ENCODE measurements at regions not wholly inside any gene's neighbourhood (a gene's known extent, or its start where the extent isn't known, plus 50 kb on each side); places are given as distances from the start of the nearest gene placed in this dataset.

DNA sequence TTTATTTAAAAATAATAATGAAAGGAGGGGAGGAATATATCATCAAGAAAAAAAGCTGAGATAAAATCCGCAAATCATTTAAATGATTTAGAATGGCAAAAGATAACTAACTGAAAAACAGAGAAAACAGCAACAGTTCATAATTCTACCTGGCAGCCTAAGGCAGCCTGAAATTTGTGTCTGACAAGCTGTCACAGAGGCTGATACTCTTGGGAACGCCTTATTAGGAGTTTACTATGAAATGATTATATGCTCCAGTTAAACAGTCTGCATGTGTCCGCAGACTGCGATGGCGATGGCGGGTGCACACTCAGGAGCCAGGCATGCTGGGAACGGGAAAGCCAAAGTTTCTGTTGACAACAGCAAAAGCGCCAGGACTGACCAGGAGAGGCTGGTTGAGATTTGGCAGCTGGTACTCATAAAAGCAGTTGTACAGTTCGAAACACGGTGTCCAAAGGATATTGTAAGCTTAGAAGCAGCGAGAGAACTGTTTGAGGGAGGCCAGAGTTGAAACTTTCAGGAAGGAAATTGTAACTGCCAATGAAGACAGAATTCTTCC, 172.9 kb upstream of the MPPED2 start:
- Histone ChIP-seq H3K27me3 (no peaks in the 10 kb centered on the region), H3K4me1 (no peaks in the 10 kb centered on the region), H3K27ac (no peak overlapping the region), H3K9me3 (peaks cover 0 to 24% (median 0%) of the 10 kb centered on the region in 4 donors), H3K36me3 (no peaks in the 10 kb centered on the region), H3K4me3 (no peak overlapping the region)
- DNase-seq (ENCODE audit: low spot score in 2 of 2): no peak
- 73 to 76% methylated on average over 11 of the region's 11 CpGs for WGBS, 2 donors
- TF ChIP-seq EP300 (IDR thresholded peaks at IDR 0.05) (no peak), POLR2A (IDR thresholded peaks at IDR 0.05) (no peak)
- TF ChIP-seq, protein P1, sequence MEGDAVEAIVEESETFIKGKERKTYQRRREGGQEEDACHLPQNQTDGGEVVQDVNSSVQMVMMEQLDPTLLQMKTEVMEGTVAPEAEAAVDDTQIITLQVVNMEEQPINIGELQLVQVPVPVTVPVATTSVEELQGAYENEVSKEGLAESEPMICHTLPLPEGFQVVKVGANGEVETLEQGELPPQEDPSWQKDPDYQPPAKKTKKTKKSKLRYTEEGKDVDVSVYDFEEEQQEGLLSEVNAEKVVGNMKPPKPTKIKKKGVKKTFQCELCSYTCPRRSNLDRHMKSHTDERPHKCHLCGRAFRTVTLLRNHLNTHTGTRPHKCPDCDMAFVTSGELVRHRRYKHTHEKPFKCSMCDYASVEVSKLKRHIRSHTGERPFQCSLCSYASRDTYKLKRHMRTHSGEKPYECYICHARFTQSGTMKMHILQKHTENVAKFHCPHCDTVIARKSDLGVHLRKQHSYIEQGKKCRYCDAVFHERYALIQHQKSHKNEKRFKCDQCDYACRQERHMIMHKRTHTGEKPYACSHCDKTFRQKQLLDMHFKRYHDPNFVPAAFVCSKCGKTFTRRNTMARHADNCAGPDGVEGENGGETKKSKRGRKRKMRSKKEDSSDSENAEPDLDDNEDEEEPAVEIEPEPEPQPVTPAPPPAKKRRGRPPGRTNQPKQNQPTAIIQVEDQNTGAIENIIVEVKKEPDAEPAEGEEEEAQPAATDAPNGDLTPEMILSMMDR (IDR thresholded peaks at IDR 0.05): no peak

DNA sequence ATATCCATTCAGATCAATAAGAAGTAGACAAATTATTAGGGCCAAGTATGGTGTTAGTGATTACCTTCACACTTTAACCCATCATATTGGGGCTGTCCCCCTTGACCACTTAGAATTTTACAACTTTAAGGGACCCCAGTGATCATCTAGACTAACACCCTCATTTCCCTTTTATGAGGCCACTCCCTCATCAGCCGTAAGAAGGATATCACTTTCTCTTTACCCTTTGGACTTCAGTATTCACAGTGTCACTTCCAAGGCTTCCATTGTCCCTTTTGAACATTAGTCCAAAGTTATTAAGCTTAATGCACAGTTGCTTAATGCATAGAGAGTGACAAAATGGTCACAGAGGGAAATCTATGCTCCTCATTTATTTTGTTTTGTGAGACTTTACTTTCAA, 172.4 kb upstream of the MPPED2 start:
- TF ChIP-seq POLR2A (IDR thresholded peaks at IDR 0.05): no peak
- TF ChIP-seq, protein P1 (IDR thresholded peaks at IDR 0.05): no peak
- Histone ChIP-seq H3K36me3 (no peaks in the 10 kb centered on the region), H3K9me3 (peaks cover 0 to 24% (median 0%) of the 10 kb centered on the region in 4 donors), H3K4me3 (no peak overlapping the region), H3K4me1 (no peaks in the 10 kb centered on the region), H3K27ac (no peak overlapping the region), H3K27me3 (no peaks in the 10 kb centered on the region)
- DNase-seq (ENCODE audit: low spot score in 2 of 2): no peak
- 32 to 35% methylated on average over 1 of the region's 1 CpG for WGBS, 2 donors

DNA sequence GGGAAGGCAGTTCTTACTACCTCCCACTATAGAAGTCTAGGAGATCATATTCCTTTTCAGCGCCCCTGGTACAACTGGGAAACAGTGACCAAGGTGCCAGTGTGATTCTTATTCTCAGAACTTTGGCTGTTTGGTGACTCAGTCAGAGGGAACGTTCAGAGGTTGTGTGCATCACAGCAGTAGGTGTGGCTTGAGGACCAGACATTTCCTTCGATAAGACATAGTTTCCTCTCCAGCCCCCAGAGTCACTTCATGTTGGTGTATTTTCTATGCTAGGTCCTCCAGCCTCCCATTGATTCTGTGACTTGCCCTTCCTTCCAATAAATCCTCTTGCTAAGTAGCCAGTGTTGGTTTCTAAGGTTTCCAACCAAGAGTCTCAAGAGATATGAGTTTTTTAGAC, 171.9 kb upstream of the MPPED2 start:
- no peaks in the 10 kb centered on the region for H3K27me3 ChIP-seq
- no peaks in the 10 kb centered on the region for H3K36me3 ChIP-seq
- WGBS, 2 donors: 67 to 69% methylated on average over 3 of the region's 3 CpGs
- DNase-seq (ENCODE audit: low spot score in 2 of 2): no peak
- peaks cover 0 to 20% (median 0%) of the 10 kb centered on the region in 4 donors for H3K9me3 ChIP-seq
- TF ChIP-seq EP300 (IDR thresholded peaks at IDR 0.05) (no peak), POLR2A (IDR thresholded peaks at IDR 0.05) (no peak)
- TF ChIP-seq, protein P1 (IDR thresholded peaks at IDR 0.05): no peak
- H3K4me1 ChIP-seq: no peaks in the 10 kb centered on the region
- no peak overlapping the region for H3K4me3 ChIP-seq
- no peak overlapping the region for H3K27ac ChIP-seq

DNA sequence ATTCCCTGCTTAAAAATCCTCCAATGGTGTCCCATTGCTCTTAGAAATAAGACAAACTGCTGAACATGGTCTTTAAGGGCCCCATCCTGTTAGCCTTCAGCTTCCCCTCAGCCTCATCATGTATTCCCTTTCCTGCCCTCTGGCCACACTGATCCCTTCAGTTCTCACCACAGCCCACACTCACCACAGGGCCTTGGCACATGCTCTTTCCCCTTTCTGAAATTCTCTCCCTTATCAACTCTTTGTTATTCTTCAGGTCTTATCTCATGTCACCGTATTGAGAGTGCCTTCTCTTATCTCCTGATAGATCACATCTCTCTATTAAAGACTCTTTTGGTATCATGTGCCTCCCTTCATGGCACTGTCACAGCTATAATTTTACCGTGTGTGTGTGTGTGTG, 167.8 kb upstream of the MPPED2 start:
- Histone ChIP-seq H3K27ac (no peak overlapping the region), H3K4me1 (no peaks in the 10 kb centered on the region), H3K4me3 (no peak overlapping the region), H3K9me3 (peaks cover 0 to 4% (median 0%) of the 10 kb centered on the region in 4 donors), H3K36me3 (no peaks in the 10 kb centered on the region), H3K27me3 (no peaks in the 10 kb centered on the region)
- 57 to 74% methylated on average over 2 of the region's 2 CpGs for WGBS, 2 donors
- no peak for DNase-seq (ENCODE audit: low spot score in 2 of 2)
- TF ChIP-seq, protein P1 (IDR thresholded peaks at IDR 0.05): no peak
- TF ChIP-seq POLR2A (IDR thresholded peaks at IDR 0.05) (no peak), EP300 (IDR thresholded peaks at IDR 0.05) (no peak)

DNA sequence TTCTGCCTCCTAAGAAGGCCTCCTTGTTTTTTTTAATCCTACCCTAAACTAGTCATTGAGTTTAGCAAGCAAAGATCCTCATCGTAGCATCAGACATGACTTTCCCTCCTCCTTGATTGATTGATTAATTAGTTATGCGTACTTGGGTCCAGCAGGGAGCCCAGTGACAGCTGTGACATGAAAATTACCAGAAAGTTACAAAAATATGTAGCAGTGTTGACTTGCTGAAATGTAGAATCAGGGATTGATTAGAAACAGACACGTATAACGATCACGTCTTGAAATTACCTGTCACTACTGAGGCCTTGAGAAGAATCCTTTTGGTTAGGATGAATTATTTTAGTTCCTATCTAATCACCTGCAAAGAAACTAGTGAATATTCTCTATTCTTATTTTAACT, 167.4 kb upstream of the MPPED2 start:
- no peaks in the 10 kb centered on the region for H3K4me1 ChIP-seq
- no peaks in the 10 kb centered on the region for H3K36me3 ChIP-seq
- H3K4me3 ChIP-seq: no peak overlapping the region
- no peak for DNase-seq (ENCODE audit: low spot score in 2 of 2)
- TF ChIP-seq POLR2A (IDR thresholded peaks at IDR 0.05) (no peak), EP300 (IDR thresholded peaks at IDR 0.05) (no peak)
- TF ChIP-seq, protein P1 (IDR thresholded peaks at IDR 0.05): no peak
- peaks cover 0 to 4% (median 0%) of the 10 kb centered on the region in 4 donors for H3K9me3 ChIP-seq
- 78 to 88% methylated on average over 5 of the region's 5 CpGs for WGBS, 2 donors
- no peaks in the 10 kb centered on the region for H3K27me3 ChIP-seq
- no peak overlapping the region for H3K27ac ChIP-seq

Measured in tibial nerve (tissue), 4 donors.